8988T (cell line): ENCODE measurements at regions not wholly inside any gene's neighbourhood (a gene's known extent, or its start where the extent isn't known, plus 50 kb on each side); places are given as distances from the start of the nearest gene placed in this dataset.
A peak's percentile ranks its signal among the peaks of the same experiment; 100 is the strongest.
"Not testable (repeated sequence)": the region's sequence is repeated elsewhere in the genome, so short reads cannot be mapped to it uniquely, and the experiment has no call there.

Experiments used
- DNase-seq: peaks from one replicate; pipeline ENCODE4 v3.0.0; 2011

GRCh38 chr1:117314951-117315350 is 52.3 kb upstream of the MAN1A2 start:
- DNase-seq = not testable (repeated sequence)

GRCh38 chr1:117313555-117313954 is 53.7 kb upstream of the MAN1A2 start:
- no peak for DNase-seq

- no peak for DNase-seq
Observed at GRCh38 chr1:117312453-117313138, 54.7 kb upstream of the MAN1A2 start.

- no peak for DNase-seq
Observed at GRCh38 chr1:117308311-117308916, 58.8 kb upstream of the MAN1A2 start.

GRCh38 chr1:117301901-117302300 is 65.3 kb upstream of the MAN1A2 start:
- DNase-seq = no peak

- DNase-seq = not testable (repeated sequence)
Observed at GRCh38 chr1:117300183-117300582, 67.1 kb upstream of the MAN1A2 start.

- DNase-seq = no peak
Observed at GRCh38 chr1:117295001-117295400, 72.2 kb upstream of the MAN1A2 start.

GRCh38 chr1:117290890-117291289 is 76.4 kb upstream of the MAN1A2 start:
- no peak for DNase-seq

- DNase-seq = no peak
Observed at GRCh38 chr1:117289316-117289870, 77.9 kb upstream of the MAN1A2 start.

GRCh38 chr1:117286562-117286961 is 75.8 kb upstream of the VTCN1 start:
- no peak for DNase-seq

GRCh38 chr1:117286145-117286544 is 75.4 kb upstream of the VTCN1 start:
- no peak for DNase-seq

- DNase-seq = peak; percentile 21
Observed at GRCh38 chr1:117284399-117285215, 73.9 kb upstream of the VTCN1 start.

GRCh38 chr1:117278531-117278930 is 67.8 kb upstream of the VTCN1 start:
- DNase-seq = no peak

GRCh38 chr1:117275055-117275454 is 64.3 kb upstream of the VTCN1 start:
- no peak for DNase-seq

- no peak for DNase-seq
Observed at GRCh38 chr1:117271959-117272358, 61.2 kb upstream of the VTCN1 start.

GRCh38 chr1:117271129-117271528 is 60.4 kb upstream of the VTCN1 start:
- no peak for DNase-seq

GRCh38 chr1:117270679-117271078 is 60.0 kb upstream of the VTCN1 start:
- DNase-seq = no peak

- DNase-seq = no peak
Observed at GRCh38 chr1:117268535-117269455, 58.1 kb upstream of the VTCN1 start.

GRCh38 chr1:117267232-117267774 is 56.6 kb upstream of the VTCN1 start:
- DNase-seq = no peak

- no peak for DNase-seq
Observed at GRCh38 chr1:117262976-117263375, 52.2 kb upstream of the VTCN1 start.

- no peak for DNase-seq
Observed at GRCh38 chr1:117261424-117261785, 50.7 kb upstream of the VTCN1 start.

GRCh38 chr1:117260761-117261423 is 50.2 kb upstream of the VTCN1 start:
- no peak for DNase-seq
